ENCODE measurements at regions not wholly inside any gene's neighbourhood (a gene's known extent, or its start where the extent isn't known, plus 50 kb on each side); places are given as distances from the start of the nearest gene placed in this dataset.

GRCh38 chr20:50272724-50273446, 82.3 kb downstream of the CEBPB start:
- no peak for DNase-seq (ENCODE audit: low read depth in 4 of 4, low spot score in 2 of 4)

- no peak for DNase-seq (ENCODE audit: low read depth in 4 of 4, low spot score in 2 of 4)
Measured at GRCh38 chr20:50273601-50274491, 83.2 kb downstream of the CEBPB start.

GRCh38 chr20:50274570-50275430, 84.2 kb downstream of the CEBPB start:
- no peak for DNase-seq (ENCODE audit: low read depth in 4 of 4, low spot score in 2 of 4)

GRCh38 chr20:50276119-50277063, 85.8 kb downstream of the CEBPB start:
- no peak for DNase-seq (ENCODE audit: low read depth in 4 of 4, low spot score in 2 of 4)

- no peak for DNase-seq (ENCODE audit: low read depth in 4 of 4, low spot score in 2 of 4)
Measured at GRCh38 chr20:50277064-50277415, 86.4 kb downstream of the CEBPB start.

GRCh38 chr20:50277460-50278376, 87.1 kb downstream of the CEBPB start:
- no peak for DNase-seq (ENCODE audit: low read depth in 4 of 4, low spot score in 2 of 4)

- DNase-seq (ENCODE audit: low read depth in 4 of 4, low spot score in 2 of 4), result no peak
Measured at GRCh38 chr20:50278377-50278683, 87.7 kb downstream of the CEBPB start.

GRCh38 chr20:50278684-50279531, 88.3 kb downstream of the CEBPB start:
- DNase-seq (ENCODE audit: low read depth in 4 of 4, low spot score in 2 of 4), result no peak

GRCh38 chr20:50279988-50280850, 89.6 kb downstream of the CEBPB start:
- no peak for DNase-seq (ENCODE audit: low read depth in 4 of 4, low spot score in 2 of 4)

- no peak for DNase-seq (ENCODE audit: low read depth in 4 of 4, low spot score in 2 of 4)
Measured at GRCh38 chr20:50280851-50281655, 90.4 kb downstream of the CEBPB start.

GRCh38 chr20:50281831-50282591, 91.4 kb downstream of the CEBPB start:
- DNase-seq (ENCODE audit: low read depth in 4 of 4, low spot score in 2 of 4), result no peak

GRCh38 chr20:50282592-50283241, 92.1 kb downstream of the CEBPB start:
- no peak for DNase-seq (ENCODE audit: low read depth in 4 of 4, low spot score in 2 of 4)

GRCh38 chr20:50283370-50283769, 92.7 kb downstream of the CEBPB start:
- DNase-seq (ENCODE audit: low read depth in 4 of 4, low spot score in 2 of 4), result no peak

- no peak for DNase-seq (ENCODE audit: low read depth in 4 of 4, low spot score in 2 of 4)
Measured at GRCh38 chr20:50283922-50284810, 93.5 kb downstream of the CEBPB start.

Data from left renal cortex interstitium (tissue), 4 donors.